HEK293 (cell line): ENCODE measurements at regions not wholly inside any gene's neighbourhood (a gene's known extent, or its start where the extent isn't known, plus 50 kb on each side); places are given as distances from the start of the nearest gene placed in this dataset.
A peak's percentile ranks its signal among the peaks of the same experiment; 100 is the strongest.

Experiments used
- HOXC10 ChIP-seq: sonication (generic); formaldehyde crosslinking; IDR thresholded peaks from 2 replicates; pipeline ENCODE4 v1.8.1; 2023; ENCODE audit warnings: mild to moderate bottlenecking, missing genetic modification reagents
- KLF16 ChIP-seq: fragments of 450-650 bp; formaldehyde crosslinking; IDR thresholded peaks from 2 replicates; pipeline ENCODE4 v1.5.1; 2017; ENCODE audit warnings: missing biosample characterization, missing genetic modification characterization
- SALL2 ChIP-seq: fragments of 450-650 bp; formaldehyde crosslinking; IDR thresholded peaks from 2 replicates; pipeline ENCODE4 v1.5.0; 2017; ENCODE audit warnings: missing biosample characterization, mild to moderate bottlenecking, missing genetic modification characterization, borderline replicate concordance
- SCRT2 ChIP-seq: fragments of 450-650 bp; formaldehyde crosslinking; IDR thresholded peaks from 2 replicates; pipeline ENCODE4 v1.5.1; 2016; ENCODE audit warnings: missing biosample characterization, missing genetic modification characterization
- SP3 ChIP-seq: fragments of 450-650 bp; formaldehyde crosslinking; IDR thresholded peaks from 2 replicates; pipeline ENCODE4 v1.5.1; 2016; ENCODE audit warnings: missing biosample characterization, missing genetic modification characterization
- ZBTB17 ChIP-seq: fragments of 450-650 bp; formaldehyde crosslinking; IDR thresholded peaks from 2 replicates; pipeline ENCODE4 v1.5.1; 2016; ENCODE audit warnings: missing biosample characterization, missing genetic modification characterization
- ZNF174 ChIP-seq: fragments of 450-650 bp; formaldehyde crosslinking; IDR thresholded peaks from 2 replicates; pipeline ENCODE4 v1.5.0; 2017; ENCODE audit warnings: missing biosample characterization, mild to moderate bottlenecking, missing genetic modification characterization
- ZNF266 ChIP-seq: fragments of 450-650 bp; formaldehyde crosslinking; IDR thresholded peaks from 2 replicates; pipeline ENCODE4 v1.5.1; 2016; ENCODE audit warnings: missing biosample characterization, missing genetic modification characterization, low read depth
- ZNF292 ChIP-seq: fragments of 450-650 bp; formaldehyde crosslinking; IDR thresholded peaks from 2 replicates; pipeline ENCODE4 v1.5.1; 2016; ENCODE audit warnings: low read depth, missing biosample characterization, missing genetic modification characterization, borderline replicate concordance
- ZNF416 ChIP-seq: fragments of 450-650 bp; formaldehyde crosslinking; IDR thresholded peaks from 2 replicates; pipeline ENCODE4 v1.5.1; 2016; ENCODE audit warnings: missing biosample characterization, missing genetic modification characterization
- ZNF530 ChIP-seq: fragments of 450-650 bp; formaldehyde crosslinking; IDR thresholded peaks from 2 replicates; pipeline ENCODE4 v1.5.1; 2016; ENCODE audit warnings: low read depth, missing biosample characterization, missing genetic modification characterization
- ZNF549 ChIP-seq: fragments of 450-650 bp; IDR thresholded peaks from 2 replicates; pipeline ENCODE4 v1.5.1; 2018; ENCODE audit warnings: missing biosample characterization, missing genetic modification characterization, mild to moderate bottlenecking, inconsistent platforms, moderate library complexity
- ZNF596 ChIP-seq: fragments of 450-650 bp; IDR thresholded peaks from 2 replicates; pipeline ENCODE4 v1.5.0; 2018; ENCODE audit warnings: missing biosample characterization, mild to moderate bottlenecking, missing genetic modification characterization, moderate library complexity
- ZNF621 ChIP-seq: fragments of 450-650 bp; formaldehyde crosslinking; IDR thresholded peaks from 2 replicates; pipeline ENCODE4 v1.5.1; 2017; ENCODE audit warnings: missing biosample characterization, missing genetic modification characterization
- ZNF626 ChIP-seq: fragments of 450-650 bp; sonication (Bioruptor Pico); formaldehyde crosslinking; IDR thresholded peaks from 2 replicates; pipeline ENCODE4 v1.5.1; 2018; ENCODE audit warnings: missing biosample characterization, missing genetic modification characterization, inconsistent platforms
- ZNF76 ChIP-seq: fragments of 450-650 bp; formaldehyde crosslinking; IDR thresholded peaks from 2 replicates; pipeline ENCODE4; 2016; ENCODE audit warnings: low read depth, missing biosample characterization, missing genetic modification characterization, borderline replicate concordance
- ZNF791 ChIP-seq: fragments of 450-650 bp; formaldehyde crosslinking; IDR thresholded peaks from 2 replicates; pipeline ENCODE4 v1.5.1; 2016; ENCODE audit warnings: missing biosample characterization, missing genetic modification characterization
- TF ChIP-seq, protein P1 (sequence below): fragments of 450-650 bp; formaldehyde crosslinking; IDR thresholded peaks from 2 replicates; pipeline ENCODE4 v1.5.1; 2016; ENCODE audit warnings: missing biosample characterization, missing genetic modification characterization, borderline replicate concordance
- TF ChIP-seq, protein P2 (sequence below): fragments of 450-650 bp; formaldehyde crosslinking; IDR thresholded peaks from 2 replicates; pipeline ENCODE4 v1.5.1; 2016; ENCODE audit warnings: missing biosample characterization, missing genetic modification characterization
- TF ChIP-seq, protein P3 (sequence below): fragments of 450-650 bp; IDR thresholded peaks from 2 replicates; pipeline ENCODE4 v1.5.1; 2018; ENCODE audit warnings: missing biosample characterization, missing genetic modification characterization
- TF ChIP-seq, protein P4 (sequence below): fragments of 450-650 bp; formaldehyde crosslinking; IDR thresholded peaks from 2 replicates; pipeline ENCODE4 v1.5.1; 2017; ENCODE audit warnings: missing biosample characterization, missing genetic modification characterization
- TF ChIP-seq, protein P5 (sequence below): fragments of 450-650 bp; formaldehyde crosslinking; IDR thresholded peaks from 2 replicates; pipeline ENCODE4 v1.5.1; 2016; ENCODE audit warnings: missing biosample characterization, missing genetic modification characterization
- TF ChIP-seq, protein P6 (sequence below): fragments of 450-650 bp; formaldehyde crosslinking; IDR thresholded peaks from 2 replicates; pipeline ENCODE4 v1.5.1; 2016; ENCODE audit warnings: missing biosample characterization, missing genetic modification characterization
- TF ChIP-seq, protein P7 (sequence below): fragments of 450-650 bp; formaldehyde crosslinking; IDR thresholded peaks from 2 replicates; pipeline ENCODE4 v1.5.1; 2016; ENCODE audit warnings: missing biosample characterization, missing genetic modification characterization

DNA sequence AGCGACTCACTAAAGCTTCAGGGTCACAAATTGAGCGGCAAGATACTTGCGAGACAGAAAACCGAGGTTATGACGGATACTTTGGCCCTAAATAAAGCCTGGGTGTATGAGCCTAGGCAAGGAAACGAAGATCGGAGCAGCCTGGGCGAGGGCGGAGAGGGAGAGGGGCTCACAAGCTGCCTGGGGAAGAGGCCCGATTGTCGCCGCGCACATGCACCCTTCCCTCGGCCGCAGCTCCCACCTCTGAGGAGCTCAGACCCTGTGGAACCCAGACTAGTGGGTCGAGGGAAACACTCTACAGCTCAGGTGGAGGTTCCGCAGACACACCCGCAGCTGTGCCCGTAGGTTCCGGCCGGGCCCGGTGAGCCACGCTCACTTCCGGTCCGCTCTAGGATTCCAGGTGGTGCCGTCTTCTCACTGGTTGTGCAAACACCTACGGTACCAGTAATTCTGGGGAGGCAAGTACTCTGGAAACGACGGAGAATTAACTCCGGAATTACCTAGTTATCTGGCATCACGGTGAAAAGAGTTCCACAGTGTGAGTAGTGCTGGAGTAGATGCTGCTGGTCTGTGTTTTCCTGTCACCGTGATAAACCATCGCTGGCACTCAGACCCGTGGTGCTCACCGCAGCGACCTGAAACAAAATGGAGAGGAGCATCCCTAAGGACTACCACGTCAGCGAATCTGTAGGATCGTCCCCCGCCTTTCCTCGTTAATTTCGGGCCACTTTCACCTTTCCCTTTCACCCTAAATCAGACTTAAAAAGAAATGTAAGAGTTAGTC, 61.5 kb downstream of the GPX5 start (continued):
- TF ChIP-seq, protein P1, sequence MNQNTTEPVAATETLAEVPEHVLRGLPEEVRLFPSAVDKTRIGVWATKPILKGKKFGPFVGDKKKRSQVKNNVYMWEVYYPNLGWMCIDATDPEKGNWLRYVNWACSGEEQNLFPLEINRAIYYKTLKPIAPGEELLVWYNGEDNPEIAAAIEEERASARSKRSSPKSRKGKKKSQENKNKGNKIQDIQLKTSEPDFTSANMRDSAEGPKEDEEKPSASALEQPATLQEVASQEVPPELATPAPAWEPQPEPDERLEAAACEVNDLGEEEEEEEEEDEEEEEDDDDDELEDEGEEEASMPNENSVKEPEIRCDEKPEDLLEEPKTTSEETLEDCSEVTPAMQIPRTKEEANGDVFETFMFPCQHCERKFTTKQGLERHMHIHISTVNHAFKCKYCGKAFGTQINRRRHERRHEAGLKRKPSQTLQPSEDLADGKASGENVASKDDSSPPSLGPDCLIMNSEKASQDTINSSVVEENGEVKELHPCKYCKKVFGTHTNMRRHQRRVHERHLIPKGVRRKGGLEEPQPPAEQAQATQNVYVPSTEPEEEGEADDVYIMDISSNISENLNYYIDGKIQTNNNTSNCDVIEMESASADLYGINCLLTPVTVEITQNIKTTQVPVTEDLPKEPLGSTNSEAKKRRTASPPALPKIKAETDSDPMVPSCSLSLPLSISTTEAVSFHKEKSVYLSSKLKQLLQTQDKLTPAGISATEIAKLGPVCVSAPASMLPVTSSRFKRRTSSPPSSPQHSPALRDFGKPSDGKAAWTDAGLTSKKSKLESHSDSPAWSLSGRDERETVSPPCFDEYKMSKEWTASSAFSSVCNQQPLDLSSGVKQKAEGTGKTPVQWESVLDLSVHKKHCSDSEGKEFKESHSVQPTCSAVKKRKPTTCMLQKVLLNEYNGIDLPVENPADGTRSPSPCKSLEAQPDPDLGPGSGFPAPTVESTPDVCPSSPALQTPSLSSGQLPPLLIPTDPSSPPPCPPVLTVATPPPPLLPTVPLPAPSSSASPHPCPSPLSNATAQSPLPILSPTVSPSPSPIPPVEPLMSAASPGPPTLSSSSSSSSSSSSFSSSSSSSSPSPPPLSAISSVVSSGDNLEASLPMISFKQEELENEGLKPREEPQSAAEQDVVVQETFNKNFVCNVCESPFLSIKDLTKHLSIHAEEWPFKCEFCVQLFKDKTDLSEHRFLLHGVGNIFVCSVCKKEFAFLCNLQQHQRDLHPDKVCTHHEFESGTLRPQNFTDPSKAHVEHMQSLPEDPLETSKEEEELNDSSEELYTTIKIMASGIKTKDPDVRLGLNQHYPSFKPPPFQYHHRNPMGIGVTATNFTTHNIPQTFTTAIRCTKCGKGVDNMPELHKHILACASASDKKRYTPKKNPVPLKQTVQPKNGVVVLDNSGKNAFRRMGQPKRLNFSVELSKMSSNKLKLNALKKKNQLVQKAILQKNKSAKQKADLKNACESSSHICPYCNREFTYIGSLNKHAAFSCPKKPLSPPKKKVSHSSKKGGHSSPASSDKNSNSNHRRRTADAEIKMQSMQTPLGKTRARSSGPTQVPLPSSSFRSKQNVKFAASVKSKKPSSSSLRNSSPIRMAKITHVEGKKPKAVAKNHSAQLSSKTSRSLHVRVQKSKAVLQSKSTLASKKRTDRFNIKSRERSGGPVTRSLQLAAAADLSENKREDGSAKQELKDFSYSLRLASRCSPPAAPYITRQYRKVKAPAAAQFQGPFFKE = no peak
- no peak for TF ChIP-seq HOXC10 (CRISPR knock-in tag)
- no peak for TF ChIP-seq ZNF596 (tag by site-specific recombination)
- TF ChIP-seq ZNF791 (tag by site-specific recombination) = no peak
- TF ChIP-seq, protein P2, sequence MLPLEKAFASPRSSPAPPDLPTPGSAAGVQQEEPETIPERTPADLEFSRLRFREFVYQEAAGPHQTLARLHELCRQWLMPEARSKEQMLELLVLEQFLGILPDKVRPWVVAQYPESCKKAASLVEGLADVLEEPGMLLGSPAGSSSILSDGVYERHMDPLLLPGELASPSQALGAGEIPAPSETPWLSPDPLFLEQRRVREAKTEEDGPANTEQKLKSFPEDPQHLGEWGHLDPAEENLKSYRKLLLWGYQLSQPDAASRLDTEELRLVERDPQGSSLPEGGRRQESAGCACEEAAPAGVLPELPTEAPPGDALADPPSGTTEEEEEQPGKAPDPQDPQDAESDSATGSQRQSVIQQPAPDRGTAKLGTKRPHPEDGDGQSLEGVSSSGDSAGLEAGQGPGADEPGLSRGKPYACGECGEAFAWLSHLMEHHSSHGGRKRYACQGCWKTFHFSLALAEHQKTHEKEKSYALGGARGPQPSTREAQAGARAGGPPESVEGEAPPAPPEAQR (tag by site-specific recombination) = no peak
- no peak for TF ChIP-seq ZNF416 (tag by site-specific recombination)
- TF ChIP-seq SALL2 (tag by site-specific recombination) = no peak
- no peak for TF ChIP-seq ZNF266
- TF ChIP-seq, protein P3, sequence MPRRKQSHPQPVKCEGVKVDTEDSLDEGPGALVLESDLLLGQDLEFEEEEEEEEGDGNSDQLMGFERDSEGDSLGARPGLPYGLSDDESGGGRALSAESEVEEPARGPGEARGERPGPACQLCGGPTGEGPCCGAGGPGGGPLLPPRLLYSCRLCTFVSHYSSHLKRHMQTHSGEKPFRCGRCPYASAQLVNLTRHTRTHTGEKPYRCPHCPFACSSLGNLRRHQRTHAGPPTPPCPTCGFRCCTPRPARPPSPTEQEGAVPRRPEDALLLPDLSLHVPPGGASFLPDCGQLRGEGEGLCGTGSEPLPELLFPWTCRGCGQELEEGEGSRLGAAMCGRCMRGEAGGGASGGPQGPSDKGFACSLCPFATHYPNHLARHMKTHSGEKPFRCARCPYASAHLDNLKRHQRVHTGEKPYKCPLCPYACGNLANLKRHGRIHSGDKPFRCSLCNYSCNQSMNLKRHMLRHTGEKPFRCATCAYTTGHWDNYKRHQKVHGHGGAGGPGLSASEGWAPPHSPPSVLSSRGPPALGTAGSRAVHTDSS (tag by site-specific recombination) = no peak
- TF ChIP-seq, protein P4, sequence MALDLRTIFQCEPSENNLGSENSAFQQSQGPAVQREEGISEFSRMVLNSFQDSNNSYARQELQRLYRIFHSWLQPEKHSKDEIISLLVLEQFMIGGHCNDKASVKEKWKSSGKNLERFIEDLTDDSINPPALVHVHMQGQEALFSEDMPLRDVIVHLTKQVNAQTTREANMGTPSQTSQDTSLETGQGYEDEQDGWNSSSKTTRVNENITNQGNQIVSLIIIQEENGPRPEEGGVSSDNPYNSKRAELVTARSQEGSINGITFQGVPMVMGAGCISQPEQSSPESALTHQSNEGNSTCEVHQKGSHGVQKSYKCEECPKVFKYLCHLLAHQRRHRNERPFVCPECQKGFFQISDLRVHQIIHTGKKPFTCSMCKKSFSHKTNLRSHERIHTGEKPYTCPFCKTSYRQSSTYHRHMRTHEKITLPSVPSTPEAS (tag by site-specific recombination) = no peak
- TF ChIP-seq, protein P5, sequence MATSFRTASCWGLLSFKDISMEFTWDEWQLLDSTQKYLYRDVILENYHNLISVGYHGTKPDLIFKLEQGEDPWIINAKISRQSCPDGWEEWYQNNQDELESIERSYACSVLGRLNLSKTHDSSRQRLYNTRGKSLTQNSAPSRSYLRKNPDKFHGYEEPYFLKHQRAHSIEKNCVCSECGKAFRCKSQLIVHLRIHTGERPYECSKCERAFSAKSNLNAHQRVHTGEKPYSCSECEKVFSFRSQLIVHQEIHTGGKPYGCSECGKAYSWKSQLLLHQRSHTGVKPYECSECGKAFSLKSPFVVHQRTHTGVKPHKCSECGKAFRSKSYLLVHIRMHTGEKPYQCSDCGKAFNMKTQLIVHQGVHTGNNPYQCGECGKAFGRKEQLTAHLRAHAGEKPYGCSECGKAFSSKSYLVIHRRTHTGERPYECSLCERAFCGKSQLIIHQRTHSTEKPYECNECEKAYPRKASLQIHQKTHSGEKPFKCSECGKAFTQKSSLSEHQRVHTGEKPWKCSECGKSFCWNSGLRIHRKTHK (tag by site-specific recombination) = no peak
- TF ChIP-seq, protein P6, sequence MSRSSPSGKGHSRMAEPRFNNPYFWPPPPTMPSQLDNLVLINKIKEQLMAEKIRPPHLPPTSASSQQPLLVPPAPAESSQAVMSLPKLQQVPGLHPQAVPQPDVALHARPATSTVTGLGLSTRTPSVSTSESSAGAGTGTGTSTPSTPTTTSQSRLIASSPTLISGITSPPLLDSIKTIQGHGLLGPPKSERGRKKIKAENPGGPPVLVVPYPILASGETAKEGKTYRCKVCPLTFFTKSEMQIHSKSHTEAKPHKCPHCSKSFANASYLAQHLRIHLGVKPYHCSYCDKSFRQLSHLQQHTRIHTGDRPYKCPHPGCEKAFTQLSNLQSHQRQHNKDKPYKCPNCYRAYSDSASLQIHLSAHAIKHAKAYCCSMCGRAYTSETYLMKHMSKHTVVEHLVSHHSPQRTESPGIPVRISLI (tag by site-specific recombination) = no peak
- TF ChIP-seq ZNF292 (tag by site-specific recombination) = no peak
- TF ChIP-seq, protein P7, sequence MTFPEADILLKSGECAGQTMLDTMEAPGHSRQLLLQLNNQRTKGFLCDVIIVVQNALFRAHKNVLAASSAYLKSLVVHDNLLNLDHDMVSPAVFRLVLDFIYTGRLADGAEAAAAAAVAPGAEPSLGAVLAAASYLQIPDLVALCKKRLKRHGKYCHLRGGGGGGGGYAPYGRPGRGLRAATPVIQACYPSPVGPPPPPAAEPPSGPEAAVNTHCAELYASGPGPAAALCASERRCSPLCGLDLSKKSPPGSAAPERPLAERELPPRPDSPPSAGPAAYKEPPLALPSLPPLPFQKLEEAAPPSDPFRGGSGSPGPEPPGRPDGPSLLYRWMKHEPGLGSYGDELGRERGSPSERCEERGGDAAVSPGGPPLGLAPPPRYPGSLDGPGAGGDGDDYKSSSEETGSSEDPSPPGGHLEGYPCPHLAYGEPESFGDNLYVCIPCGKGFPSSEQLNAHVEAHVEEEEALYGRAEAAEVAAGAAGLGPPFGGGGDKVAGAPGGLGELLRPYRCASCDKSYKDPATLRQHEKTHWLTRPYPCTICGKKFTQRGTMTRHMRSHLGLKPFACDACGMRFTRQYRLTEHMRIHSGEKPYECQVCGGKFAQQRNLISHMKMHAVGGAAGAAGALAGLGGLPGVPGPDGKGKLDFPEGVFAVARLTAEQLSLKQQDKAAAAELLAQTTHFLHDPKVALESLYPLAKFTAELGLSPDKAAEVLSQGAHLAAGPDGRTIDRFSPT (tag by site-specific recombination) = peak; percentile 84
- TF ChIP-seq ZNF76 (tag by site-specific recombination) = no peak; the same call in 1 of the 2 replicates
- TF ChIP-seq ZNF530 (tag by site-specific recombination) = no peak
- TF ChIP-seq ZNF549 (tag by site-specific recombination) = no peak
- TF ChIP-seq KLF16 = no peak; the same call in 1 of the 2 replicates
- TF ChIP-seq ZNF174 (tag by site-specific recombination) = no peak
- TF ChIP-seq SP3 (tag by site-specific recombination) = peak; percentile 58
- peak; percentile 96 for TF ChIP-seq ZBTB17 (tag by site-specific recombination)
- TF ChIP-seq SCRT2 = no peak
- no peak for TF ChIP-seq ZNF621 (tag by site-specific recombination)
- TF ChIP-seq ZNF626 = no peak
